GM23338 (cell line): ENCODE measurements at regions not wholly inside any gene's neighbourhood (a gene's known extent, or its start where the extent isn't known, plus 50 kb on each side); places are given as distances from the start of the nearest gene placed in this dataset.

Experiments used
- ATAC-seq: fragments of 200-7000 bp; cut with Tn5 transposase; 3 replicates; pipeline ENCODE4 v1.9.1; 2020
- DNase-seq: peaks from one replicate; pipeline ENCODE4 v3.0.0-alpha.2; 2015; ENCODE audit warnings: low spot score
- H2AFZ ChIP-seq: fragments of 200-600 bp; sonication (generic); 2 replicates; pipeline ENCODE4 v1.8.0; 2016; ENCODE audit warnings: antibody characterized with exemption, mild to moderate bottlenecking, moderate library complexity
- H3F3A ChIP-seq: fragments of 200-600 bp; sonication (generic); replicated peaks from 2 replicates; pipeline ENCODE4 v1.8.0; 2017; ENCODE audit warnings: antibody characterized with exemption, mixed run types, low read depth
- H3K27ac ChIP-seq: fragments of 200-600 bp; sonication (generic); 2 replicates; pipeline ENCODE4 v1.6.1; 2016; ENCODE audit warnings: low read depth
- H3K27me3 ChIP-seq: fragments of 200-600 bp; sonication (generic); 2 replicates; pipeline ENCODE4 v1.8.0; 2016; ENCODE audit warnings: mild to moderate bottlenecking, mixed run types, moderate library complexity; ENCODE audit not compliant: insufficient read depth
- H3K36me3 ChIP-seq: fragments of 200-600 bp; sonication (generic); 2 replicates; pipeline ENCODE4 v1.8.0; 2016; ENCODE audit warnings: mild to moderate bottlenecking; ENCODE audit not compliant: insufficient read depth
- H3K4me1 ChIP-seq: fragments of 200-600 bp; sonication (generic); 2 replicates; pipeline ENCODE4 v1.8.0; 2016; ENCODE audit warnings: mild to moderate bottlenecking, moderate library complexity; ENCODE audit not compliant: insufficient read depth
- H3K4me2 ChIP-seq: fragments of 200-600 bp; sonication (generic); 2 replicates; pipeline ENCODE4 v1.7.1; 2017; ENCODE audit warnings: mixed run types
- H3K4me3 ChIP-seq: fragments of 200-600 bp; sonication (generic); 2 replicates; pipeline ENCODE4 v1.6.1; 2016; ENCODE audit warnings: mixed run types
- H3K79me2 ChIP-seq: fragments of 200-600 bp; sonication (generic); replicated peaks from 2 replicates; pipeline ENCODE4 v1.8.0; 2017; ENCODE audit warnings: mild to moderate bottlenecking; ENCODE audit not compliant: insufficient read depth
- H3K9me2 ChIP-seq: fragments of 200-600 bp; sonication (generic); 2 replicates; pipeline ENCODE4 v1.8.0; 2017; ENCODE audit not compliant: insufficient read depth
- H4K20me1 ChIP-seq: fragments of 200-600 bp; sonication (generic); replicated peaks from 2 replicates; pipeline ENCODE4 v1.8.0; 2017; ENCODE audit warnings: mild to moderate bottlenecking; ENCODE audit not compliant: insufficient read depth
- H3K27ac Mint-ChIP-seq: 2 replicates; pipeline ENCODE4 v1.8.0; 2020; ENCODE audit warnings: inconsistent platforms, mild to moderate bottlenecking, moderate library complexity, mixed read lengths
- H3K27me3 Mint-ChIP-seq: 3 replicates; pipeline ENCODE4 v1.8.0; 2022; ENCODE audit warnings: low read depth, mild to moderate bottlenecking, moderate library complexity, mixed read lengths, inconsistent platforms; ENCODE audit not compliant: insufficient read depth, poor library complexity
- H3K36me3 Mint-ChIP-seq: 3 replicates; pipeline ENCODE4 v1.8.0; 2021; ENCODE audit warnings: low read depth, mild to moderate bottlenecking, inconsistent platforms, moderate library complexity, mixed read lengths
- H3K4me1 Mint-ChIP-seq: 3 replicates; pipeline ENCODE4 v1.8.0; 2020; ENCODE audit warnings: mild to moderate bottlenecking, inconsistent platforms, mixed read lengths
- H3K4me3 Mint-ChIP-seq: 3 replicates; pipeline ENCODE4 v1.8.0; 2021; ENCODE audit warnings: moderate library complexity, mild to moderate bottlenecking, inconsistent platforms, mixed read lengths
- H3K9me3 Mint-ChIP-seq: 3 replicates; pipeline ENCODE4 v1.8.0; 2020; ENCODE audit warnings: moderate library complexity, mild to moderate bottlenecking, inconsistent platforms, mixed read lengths
- CREB1 ChIP-seq: fragments of 250-450 bp; sonication (Bioruptor Pico); IDR thresholded peaks from 2 replicates; pipeline ENCODE4 v1.5.0; 2020; ENCODE audit warnings: low read depth, mild to moderate bottlenecking, moderate library complexity
- CTCF ChIP-seq, 2 experiments: fragments of 200-600 bp in 1 of 2; sonication (generic) in 1 of 2; conservative IDR thresholded peaks; 2 replicates each; pipeline versions ENCODE4 v1.5.1 to v1.6.1; 2016 to 2017; ENCODE audit warnings: antibody characterized with exemption in 2 of 2, low read depth in 2 of 2, mild to moderate bottlenecking in 2 of 2, moderate library complexity in 1 of 2
- EZH2 ChIP-seq: fragments of 200-600 bp; sonication (generic); IDR thresholded peaks from one replicate; pipeline ENCODE4 v1.8.0; 2017; ENCODE audit warnings: antibody characterized with exemption, mild to moderate bottlenecking, low read depth; ENCODE audit not compliant: unreplicated experiment
- EZH2phosphoT487 ChIP-seq: fragments of 200-600 bp; sonication (generic); IDR thresholded peaks from one replicate; pipeline ENCODE4 v1.8.1; 2018; ENCODE audit warnings: antibody characterized with exemption; ENCODE audit not compliant: unreplicated experiment
- JUNB ChIP-seq: IDR thresholded peaks from one replicate; pipeline ENCODE4 v1.6.1; 2016; ENCODE audit warnings: antibody characterized with exemption; ENCODE audit not compliant: unreplicated experiment
- NANOG ChIP-seq: IDR thresholded peaks from 2 replicates; pipeline ENCODE4 v1.6.1; 2016; ENCODE audit warnings: antibody characterized with exemption, borderline replicate concordance
- POLR2AphosphoS5 ChIP-seq: IDR thresholded peaks from 2 replicates; pipeline ENCODE4 v1.6.1; 2016; ENCODE audit warnings: antibody characterized with exemption, low read depth
- REST ChIP-seq: IDR thresholded peaks from one replicate; pipeline ENCODE4 v1.6.1; 2018; ENCODE audit warnings: antibody characterized with exemption; ENCODE audit not compliant: unreplicated experiment
- STAT1 ChIP-seq: IDR thresholded peaks from one replicate; pipeline ENCODE4 v1.6.1; 2016; ENCODE audit warnings: antibody characterized with exemption; ENCODE audit not compliant: unreplicated experiment
- ZNF114 ChIP-seq: fragments of 250-450 bp; sonication (Bioruptor Pico); IDR thresholded peaks from 2 replicates; pipeline ENCODE4 v1.5.0; 2020; ENCODE audit warnings: mild to moderate bottlenecking, moderate library complexity
- ZNF331 ChIP-seq: fragments of 250-450 bp; sonication (Bioruptor Pico); IDR thresholded peaks from 2 replicates; pipeline ENCODE4 v1.5.0; 2020; ENCODE audit warnings: low read depth, mild to moderate bottlenecking, moderate library complexity
- ZNF462 ChIP-seq: fragments of 250-450 bp; sonication (Bioruptor Pico); IDR thresholded peaks from 2 replicates; pipeline ENCODE4 v1.5.0; 2020; ENCODE audit warnings: mild to moderate bottlenecking, moderate library complexity
- TF ChIP-seq, protein P1 (sequence below): IDR thresholded peaks from 2 replicates; pipeline ENCODE4 v1.6.1; 2016; ENCODE audit warnings: antibody characterized with exemption

DNA sequence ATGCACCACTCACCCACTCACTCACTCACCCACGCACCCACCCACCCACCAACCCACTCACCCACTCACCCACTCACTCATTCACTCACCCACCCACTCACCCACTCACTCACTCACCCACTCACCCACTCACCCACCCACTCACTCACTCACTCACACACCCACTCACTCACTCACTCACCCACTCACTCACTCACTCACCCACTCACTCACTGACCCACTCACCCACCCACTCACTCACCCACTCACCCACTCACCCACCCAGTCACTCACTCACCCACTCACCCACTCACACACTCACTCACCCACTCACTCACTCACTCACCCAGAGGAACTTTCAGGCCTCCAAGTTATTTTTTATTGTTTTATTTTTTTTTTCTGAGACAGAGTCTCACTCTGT is 93.1 kb upstream of the MKI67 start:
- Mint-ChIP-seq H3K4me1 (peaks cover 17% of the 10 kb centered on the region), H3K27ac (no peak overlapping the region), H3K9me3 (no peaks in the 10 kb centered on the region; the same call in 2 of the 3 replicates), H3K4me3 (no peak overlapping the region), H3K27me3 (peaks cover 9% of the 10 kb centered on the region), H3K36me3 (no peaks in the 10 kb centered on the region)
- no peak overlapping the region for H3K4me3 ChIP-seq
- H3K79me2 ChIP-seq: no peaks in the 10 kb centered on the region
- DNase-seq (no peak), ATAC-seq (no peak)
- no peaks in the 10 kb centered on the region for H3K9me2 ChIP-seq
- H3K4me2 ChIP-seq: no peak overlapping the region
- H2AFZ ChIP-seq: no peak overlapping the region
- H3K36me3 ChIP-seq: no peaks in the 10 kb centered on the region
- H3K27ac ChIP-seq: no peak overlapping the region
- no peaks in the 10 kb centered on the region for H3K27me3 ChIP-seq
- no peaks in the 10 kb centered on the region for H3F3A ChIP-seq
- TF ChIP-seq ZNF114 (CRISPR knock-in tag) (no peak), CREB1 (CRISPR knock-in tag) (no peak), ZNF462 (no peak), CTCF (conservative IDR thresholded peaks at IDR 0.05; ENCODE audit: low read depth in 2 of 2) (no peak), EZH2 (no peak), NANOG (no peak), REST (no peak), EZH2phosphoT487 (no peak), POLR2AphosphoS5 (no peak), ZNF331 (CRISPR knock-in tag) (no peak), STAT1 (no peak), JUNB (no peak)
- TF ChIP-seq, protein P1, sequence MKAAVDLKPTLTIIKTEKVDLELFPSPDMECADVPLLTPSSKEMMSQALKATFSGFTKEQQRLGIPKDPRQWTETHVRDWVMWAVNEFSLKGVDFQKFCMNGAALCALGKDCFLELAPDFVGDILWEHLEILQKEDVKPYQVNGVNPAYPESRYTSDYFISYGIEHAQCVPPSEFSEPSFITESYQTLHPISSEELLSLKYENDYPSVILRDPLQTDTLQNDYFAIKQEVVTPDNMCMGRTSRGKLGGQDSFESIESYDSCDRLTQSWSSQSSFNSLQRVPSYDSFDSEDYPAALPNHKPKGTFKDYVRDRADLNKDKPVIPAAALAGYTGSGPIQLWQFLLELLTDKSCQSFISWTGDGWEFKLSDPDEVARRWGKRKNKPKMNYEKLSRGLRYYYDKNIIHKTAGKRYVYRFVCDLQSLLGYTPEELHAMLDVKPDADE: no peak
- H3K4me1 ChIP-seq: peaks cover 5% of the 10 kb centered on the region; the same call in 1 of the 2 replicates
- no peaks in the 10 kb centered on the region for H4K20me1 ChIP-seq
